ENCODE measurements at regions not wholly inside any gene's neighbourhood (a gene's known extent, or its start where the extent isn't known, plus 50 kb on each side); places are given as distances from the start of the nearest gene placed in this dataset.
"Not testable (repeated sequence)": the region's sequence is repeated elsewhere in the genome, so short reads cannot be mapped to it uniquely, and the experiment has no call there.

GRCh38 chr3:73144828-73145227 is 83.4 kb downstream of the EBLN2 start:
- H3K27ac Mint-ChIP-seq: no peak overlapping the region
- ChIA-PET POLR2A (no interaction called here), CTCF (no interaction called here)
- H3K27me3 Mint-ChIP-seq: peaks cover 7% of the 10 kb centered on the region
- H3K4me3 Mint-ChIP-seq: no peak overlapping the region
- H3K36me3 Mint-ChIP-seq (ENCODE audit: low read depth): no peaks in the 10 kb centered on the region
- TF ChIP-seq CTCF (IDR thresholded peaks at IDR 0.05): no peak
- ATAC-seq: no peak
- DNase-seq: no peak
- intact Hi-C loops (cut with micrococcal nuclease): no loop called here
- H3K9me3 Mint-ChIP-seq: no peaks in the 10 kb centered on the region
- no peaks in the 10 kb centered on the region for H3K4me1 Mint-ChIP-seq (ENCODE audit: low read depth)

GRCh38 chr3:73147479-73147878 is 86.0 kb downstream of the EBLN2 start:
- intact Hi-C loops (cut with micrococcal nuclease); H3K9me3 Mint-ChIP-seq; H3K4me3 Mint-ChIP-seq; ATAC-seq; H3K27ac Mint-ChIP-seq; H3K36me3 Mint-ChIP-seq (ENCODE audit: low read depth); DNase-seq; H3K4me1 Mint-ChIP-seq (ENCODE audit: low read depth); H3K27me3 Mint-ChIP-seq; POLR2A ChIA-PET: not testable (repeated sequence)
- CTCF ChIA-PET: interaction anchor here (0.7 kb wide), 1 partner anchor 389 kb away, joined by 3 read pairs; no protein-coding TSS in a partner anchor

DNA sequence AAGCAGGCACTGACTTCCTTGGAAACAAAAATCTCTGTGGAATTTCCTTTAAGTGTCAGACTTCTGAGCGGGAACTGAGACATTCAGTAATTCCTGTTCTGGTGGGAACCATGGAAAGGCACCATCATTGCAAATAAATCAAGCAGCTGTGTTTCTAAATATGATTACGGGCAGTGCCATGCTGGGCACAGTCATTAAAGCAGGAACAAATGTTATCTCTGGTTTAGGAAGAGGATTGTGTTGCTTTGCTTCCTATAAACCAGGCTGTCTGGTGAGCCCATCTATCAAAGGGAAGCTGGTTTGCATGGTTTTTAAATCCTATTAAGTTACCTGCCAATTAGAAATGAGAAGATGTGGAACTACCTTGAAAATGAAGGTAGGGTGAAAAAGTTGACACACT is 86.7 kb downstream of the EBLN2 start:
- Mint-ChIP-seq H3K4me3 (no peak overlapping the region), H3K27ac (no peak overlapping the region), H3K4me1 (ENCODE audit: low read depth) (no peaks in the 10 kb centered on the region), H3K9me3 (no peaks in the 10 kb centered on the region), H3K27me3 (peaks cover 10% of the 10 kb centered on the region), H3K36me3 (ENCODE audit: low read depth) (no peaks in the 10 kb centered on the region)
- TF ChIP-seq CTCF (IDR thresholded peaks at IDR 0.05): no peak
- intact Hi-C loops (cut with micrococcal nuclease): no loop called here
- ChIA-PET CTCF (no interaction called here), POLR2A (no interaction called here)
- ATAC-seq (no peak), DNase-seq (no peak)

DNA sequence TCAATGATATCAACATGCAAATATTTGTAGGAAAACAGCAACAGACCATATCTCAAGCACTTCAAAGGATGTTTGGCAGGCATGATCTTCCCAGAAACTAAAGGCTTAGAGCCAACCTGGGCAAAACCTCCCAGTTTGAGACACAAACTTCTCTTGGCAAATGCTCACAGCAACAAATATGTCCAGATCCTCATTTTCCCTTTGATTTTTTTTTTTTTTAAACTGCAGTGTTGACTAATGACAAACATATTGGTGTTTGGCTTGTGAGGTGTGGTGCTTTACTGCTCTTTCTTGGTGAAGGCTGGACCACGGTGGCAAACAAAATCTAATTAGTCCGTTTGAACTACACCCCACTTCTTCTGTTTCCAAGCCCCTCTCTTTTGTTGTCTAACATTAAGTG is 87.2 kb downstream of the EBLN2 start:
- Mint-ChIP-seq H3K36me3 (ENCODE audit: low read depth) (no peaks in the 10 kb centered on the region), H3K4me3 (no peak overlapping the region), H3K9me3 (no peaks in the 10 kb centered on the region), H3K4me1 (ENCODE audit: low read depth) (no peaks in the 10 kb centered on the region), H3K27ac (no peak overlapping the region), H3K27me3 (peaks cover 10% of the 10 kb centered on the region)
- ATAC-seq (no peak), DNase-seq (no peak)
- TF ChIP-seq CTCF (IDR thresholded peaks at IDR 0.05): no peak
- intact Hi-C loops (cut with micrococcal nuclease): no loop called here
- ChIA-PET CTCF (no interaction called here), POLR2A (no interaction called here)

GRCh38 chr3:73150369-73151130 is 89.1 kb downstream of the EBLN2 start:
- POLR2A ChIA-PET: no interaction called here
- no peak for TF ChIP-seq CTCF (IDR thresholded peaks at IDR 0.05)
- no peak for DNase-seq
- no peak for ATAC-seq
- Mint-ChIP-seq H3K27ac (no peak overlapping the region), H3K36me3 (ENCODE audit: low read depth) (no peaks in the 10 kb centered on the region), H3K9me3 (no peaks in the 10 kb centered on the region), H3K27me3 (peaks cover 13% of the 10 kb centered on the region), H3K4me3 (no peak overlapping the region), H3K4me1 (ENCODE audit: low read depth) (no peaks in the 10 kb centered on the region)
- intact Hi-C loops (cut with micrococcal nuclease): no loop called here
- CTCF ChIA-PET: no interaction called here

DNA sequence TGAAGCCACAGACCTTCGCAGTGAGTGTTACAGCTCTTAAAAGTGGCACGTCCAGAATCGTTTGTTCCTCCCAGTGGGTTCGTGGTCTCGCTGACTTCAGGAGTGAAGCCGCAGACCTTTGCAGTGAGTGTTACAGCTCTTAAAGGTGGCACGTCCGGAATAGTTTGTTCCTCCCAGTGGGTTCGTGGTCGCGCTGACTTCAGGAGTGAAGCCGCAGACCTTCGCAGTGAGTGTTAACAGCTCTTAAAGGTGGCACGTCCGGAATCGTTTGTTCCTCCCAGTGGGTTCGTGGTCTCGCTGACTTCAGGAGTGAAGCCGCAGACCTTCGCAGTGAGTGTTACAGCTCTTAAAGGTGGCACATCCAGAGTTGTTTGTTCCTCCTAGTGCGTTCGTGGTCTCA is 91.1 kb downstream of the EBLN2 start:
- H3K4me3 Mint-ChIP-seq; H3K9me3 Mint-ChIP-seq; CTCF ChIA-PET; ATAC-seq; intact Hi-C loops (cut with micrococcal nuclease); H3K27ac Mint-ChIP-seq; POLR2A ChIA-PET; H3K4me1 Mint-ChIP-seq (ENCODE audit: low read depth); H3K36me3 Mint-ChIP-seq (ENCODE audit: low read depth): not testable (repeated sequence)
- peaks cover 14% of the 10 kb centered on the region for H3K27me3 Mint-ChIP-seq
- peak; percentile 10 for DNase-seq

GRCh38 chr3:73153057-73153456 is 91.6 kb downstream of the EBLN2 start:
- POLR2A ChIA-PET; CTCF ChIA-PET; H3K9me3 Mint-ChIP-seq; intact Hi-C loops (cut with micrococcal nuclease); H3K4me1 Mint-ChIP-seq (ENCODE audit: low read depth); H3K4me3 Mint-ChIP-seq; DNase-seq; H3K36me3 Mint-ChIP-seq (ENCODE audit: low read depth); H3K27ac Mint-ChIP-seq; ATAC-seq: not testable (repeated sequence)
- peaks cover 12% of the 10 kb centered on the region for H3K27me3 Mint-ChIP-seq

GRCh38 chr3:73154261-73154660 is 92.8 kb downstream of the EBLN2 start:
- H3K27ac Mint-ChIP-seq; ATAC-seq; CTCF ChIA-PET; H3K4me1 Mint-ChIP-seq (ENCODE audit: low read depth); intact Hi-C loops (cut with micrococcal nuclease); POLR2A ChIA-PET; H3K4me3 Mint-ChIP-seq; H3K9me3 Mint-ChIP-seq; H3K36me3 Mint-ChIP-seq (ENCODE audit: low read depth); H3K27me3 Mint-ChIP-seq; DNase-seq: not testable (repeated sequence)

- not testable (repeated sequence) for ATAC-seq
These were observed 94.0 kb downstream of the EBLN2 start for GRCh38 chr3:73155441-73155840.

More at GRCh38 chr3:73155441-73155840, 94.0 kb downstream of the EBLN2 start:
- H3K27ac Mint-ChIP-seq; H3K27me3 Mint-ChIP-seq; POLR2A ChIA-PET; intact Hi-C loops (cut with micrococcal nuclease); H3K9me3 Mint-ChIP-seq; H3K36me3 Mint-ChIP-seq (ENCODE audit: low read depth); H3K4me3 Mint-ChIP-seq; DNase-seq; H3K4me1 Mint-ChIP-seq (ENCODE audit: low read depth); CTCF ChIA-PET: not testable (repeated sequence)

Measured in activated CD8-positive, alpha-beta T cell treated with anti-CD3 and anti-CD28 coated beads for 36 hours (primary cell).